ENCODE measurements at regions not wholly inside any gene's neighbourhood (a gene's known extent, or its start where the extent isn't known, plus 50 kb on each side); places are given as distances from the start of the nearest gene placed in this dataset.

DNA sequence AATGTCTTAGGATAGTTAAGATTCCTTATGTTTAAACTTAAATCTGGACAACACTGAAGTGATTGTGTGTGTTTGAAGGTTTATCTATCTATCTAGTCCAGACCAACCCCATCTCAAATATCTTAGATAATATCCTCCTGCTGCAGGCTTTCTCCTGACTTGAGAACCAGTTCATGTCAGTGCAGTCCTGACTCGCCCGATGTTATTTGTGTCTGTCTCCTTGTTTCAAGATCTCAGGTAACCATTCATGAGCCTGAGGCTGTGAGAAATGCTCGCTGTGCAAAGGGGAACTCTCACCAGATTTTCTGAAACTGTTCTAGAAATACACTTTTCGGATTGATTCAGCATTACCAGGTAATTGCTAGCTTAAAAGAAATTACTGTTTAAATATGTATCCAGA is 356.2 kb downstream of the SNAPC1 start:
- H3K23ac ChIP-seq (ENCODE audit: low read depth, low read length): no peak overlapping the region
- H3K36me3 ChIP-seq (ENCODE audit: control insufficient read depth, insufficient read depth, low read length): no peaks in the 10 kb centered on the region
- no peaks in the 10 kb centered on the region for H3K9me1 ChIP-seq (ENCODE audit: insufficient read depth, low read length)
- no peak overlapping the region for H2AK9ac ChIP-seq (replicated peaks; ENCODE audit: low read depth, low read length, poor library complexity)
- no peaks in the 10 kb centered on the region for H3K79me1 ChIP-seq (ENCODE audit: low read depth in 1 of 2, low read length in 2 of 2)
- H3K56ac ChIP-seq (ENCODE audit: extremely low read depth, insufficient read depth, low read length): no peak overlapping the region
- no peaks in the 10 kb centered on the region for H3K4me1 ChIP-seq (ENCODE audit: control insufficient read depth, insufficient read depth, low read length)
- H2AK5ac ChIP-seq (ENCODE audit: low read depth, low read length): no peak overlapping the region
- no peak overlapping the region for H3K4ac ChIP-seq (ENCODE audit: low read depth, low read length)
- no peak for ATAC-seq (ENCODE audit: low read depth)
- no peak overlapping the region for H2BK15ac ChIP-seq (ENCODE audit: low read depth, low read length)
- H2BK5ac ChIP-seq (ENCODE audit: low read depth, low read length, poor library complexity, severe bottlenecking): no peak overlapping the region
- no peak overlapping the region for H2BK20ac ChIP-seq (ENCODE audit: low read depth, low read length)
- H4K5ac ChIP-seq (ENCODE audit: low read depth, low read length): no peak overlapping the region
- no peak overlapping the region; the same call in 1 of the 2 replicates for H2BK120ac ChIP-seq (ENCODE audit: low read depth, low read length)
- no peak overlapping the region for H4K8ac ChIP-seq (ENCODE audit: low read depth in 2 of 2, low read length in 2 of 2)
- H4K91ac ChIP-seq (ENCODE audit: insufficient read depth, low read depth, low read length): no peak overlapping the region
- ChIA-PET POLR2A (ENCODE audit: unreplicated experiment) (no interaction called here), CTCF (interaction anchor here (1.9 to 3.6 kb wide), 2 partner anchors 8 to 223 kb away, joined by 4 to 20 read pairs; no protein-coding TSS in a partner anchor)
- no peak for DNase-seq
- no peak for TF ChIP-seq RFX5 (IDR thresholded peaks at IDR 0.05; ENCODE audit: low read depth, low read length)
- TF ChIP-seq MAZ (IDR thresholded peaks at IDR 0.05; ENCODE audit: borderline replicate concordance, low read depth, low read length): no peak
- TF ChIP-seq CHD1 (IDR thresholded peaks at IDR 0.05; ENCODE audit: low read depth, low read length): no peak
- no peak for TF ChIP-seq MAFK (IDR thresholded peaks at IDR 0.05; ENCODE audit: low read depth, low read length)
- TF ChIP-seq, protein P1, sequence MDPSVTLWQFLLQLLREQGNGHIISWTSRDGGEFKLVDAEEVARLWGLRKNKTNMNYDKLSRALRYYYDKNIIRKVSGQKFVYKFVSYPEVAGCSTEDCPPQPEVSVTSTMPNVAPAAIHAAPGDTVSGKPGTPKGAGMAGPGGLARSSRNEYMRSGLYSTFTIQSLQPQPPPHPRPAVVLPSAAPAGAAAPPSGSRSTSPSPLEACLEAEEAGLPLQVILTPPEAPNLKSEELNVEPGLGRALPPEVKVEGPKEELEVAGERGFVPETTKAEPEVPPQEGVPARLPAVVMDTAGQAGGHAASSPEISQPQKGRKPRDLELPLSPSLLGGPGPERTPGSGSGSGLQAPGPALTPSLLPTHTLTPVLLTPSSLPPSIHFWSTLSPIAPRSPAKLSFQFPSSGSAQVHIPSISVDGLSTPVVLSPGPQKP (IDR thresholded peaks at IDR 0.05; ENCODE audit: borderline replicate concordance, low read depth, low read length): no peak
- no peak for TF ChIP-seq CEBPB (IDR thresholded peaks at IDR 0.05; ENCODE audit: low read depth, low read length)
- TF ChIP-seq BHLHE40 (IDR thresholded peaks at IDR 0.05; ENCODE audit: low read depth, low read length): no peak
- no peak for TF ChIP-seq MXI1 (IDR thresholded peaks at IDR 0.05; ENCODE audit: borderline replicate concordance, low read depth, low read length)
- no peak for TF ChIP-seq POLR2A (IDR thresholded peaks at IDR 0.05; ENCODE audit: low read depth, low read length)
- TF ChIP-seq, protein P2, sequence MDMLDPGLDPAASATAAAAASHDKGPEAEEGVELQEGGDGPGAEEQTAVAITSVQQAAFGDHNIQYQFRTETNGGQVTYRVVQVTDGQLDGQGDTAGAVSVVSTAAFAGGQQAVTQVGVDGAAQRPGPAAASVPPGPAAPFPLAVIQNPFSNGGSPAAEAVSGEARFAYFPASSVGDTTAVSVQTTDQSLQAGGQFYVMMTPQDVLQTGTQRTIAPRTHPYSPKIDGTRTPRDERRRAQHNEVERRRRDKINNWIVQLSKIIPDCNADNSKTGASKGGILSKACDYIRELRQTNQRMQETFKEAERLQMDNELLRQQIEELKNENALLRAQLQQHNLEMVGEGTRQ (IDR thresholded peaks at IDR 0.05; ENCODE audit: low read depth, low read length): no peak
- TF ChIP-seq SMC3 (IDR thresholded peaks at IDR 0.05; ENCODE audit: low read depth, low read length): no peak
- TF ChIP-seq RAD21 (IDR thresholded peaks at IDR 0.05; ENCODE audit: low read length): no peak
- TF ChIP-seq, protein P3, sequence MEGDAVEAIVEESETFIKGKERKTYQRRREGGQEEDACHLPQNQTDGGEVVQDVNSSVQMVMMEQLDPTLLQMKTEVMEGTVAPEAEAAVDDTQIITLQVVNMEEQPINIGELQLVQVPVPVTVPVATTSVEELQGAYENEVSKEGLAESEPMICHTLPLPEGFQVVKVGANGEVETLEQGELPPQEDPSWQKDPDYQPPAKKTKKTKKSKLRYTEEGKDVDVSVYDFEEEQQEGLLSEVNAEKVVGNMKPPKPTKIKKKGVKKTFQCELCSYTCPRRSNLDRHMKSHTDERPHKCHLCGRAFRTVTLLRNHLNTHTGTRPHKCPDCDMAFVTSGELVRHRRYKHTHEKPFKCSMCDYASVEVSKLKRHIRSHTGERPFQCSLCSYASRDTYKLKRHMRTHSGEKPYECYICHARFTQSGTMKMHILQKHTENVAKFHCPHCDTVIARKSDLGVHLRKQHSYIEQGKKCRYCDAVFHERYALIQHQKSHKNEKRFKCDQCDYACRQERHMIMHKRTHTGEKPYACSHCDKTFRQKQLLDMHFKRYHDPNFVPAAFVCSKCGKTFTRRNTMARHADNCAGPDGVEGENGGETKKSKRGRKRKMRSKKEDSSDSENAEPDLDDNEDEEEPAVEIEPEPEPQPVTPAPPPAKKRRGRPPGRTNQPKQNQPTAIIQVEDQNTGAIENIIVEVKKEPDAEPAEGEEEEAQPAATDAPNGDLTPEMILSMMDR (conservative IDR thresholded peaks at IDR 0.05; ENCODE audit: low read depth, low read length): no peak
- no peak for TF ChIP-seq RCOR1 (IDR thresholded peaks at IDR 0.05; ENCODE audit: insufficient replicate concordance, low read length)
- TF ChIP-seq FOS (IDR thresholded peaks at IDR 0.05; ENCODE audit: low read depth, low read length): no peak
- H3K27ac ChIP-seq (ENCODE audit: insufficient read depth, low read length): no peak overlapping the region
- H4K20me1 ChIP-seq (ENCODE audit: insufficient read depth, low read length): no peaks in the 10 kb centered on the region
- in situ Hi-C loops (cut with MboI; ENCODE audit: low sequenced_read_pairs) (no loop called here), intact Hi-C loops (cut with micrococcal nuclease) (no loop called here), dilution Hi-C loops (cut with HindIII; ENCODE audit: low sequenced_read_pairs, unreplicated experiment) (no loop called here)
- H3K4me2 ChIP-seq (ENCODE audit: low read depth, low read length): no peak overlapping the region
- H3K27me3 ChIP-seq (ENCODE audit: control insufficient read depth, insufficient read depth, low read length): no peaks in the 10 kb centered on the region; the same call in none of the 2 replicates
- BruUV-seq (replicated peaks): no TSS peak
- no peak overlapping the region for H3K14ac ChIP-seq (replicated peaks; ENCODE audit: low read depth, low read length)
- 55% methylated on average over 2 of the region's 4 CpGs; no CpG with 5 or more reads in 1 of the 2 experiments for WGBS, 2 experiments (ENCODE audit: extremely low coverage in 2 of 2, insufficient read length in 1 of 2)
- H3K9ac ChIP-seq (ENCODE audit: low read depth, low read length): no peak overlapping the region
- H3K4me3 ChIP-seq (ENCODE audit: insufficient read depth, low read depth, low read length): no peak overlapping the region
- no peaks in the 10 kb centered on the region for H3K9me3 ChIP-seq (ENCODE audit: control insufficient read depth, insufficient read depth, low read length)
- no peak overlapping the region for H3K18ac ChIP-seq (ENCODE audit: low read depth, low read length)
- no peak overlapping the region for H2AFZ ChIP-seq (replicated peaks; ENCODE audit: low read length, poor library complexity)

Data from IMR-90 (cell line).